ENCODE measurements at regions not wholly inside any gene's neighbourhood (a gene's known extent, or its start where the extent isn't known, plus 50 kb on each side); places are given as distances from the start of the nearest gene placed in this dataset.

- H3K27ac ChIP-seq = no peak overlapping the region
- 84 to 85% methylated on average over 5 of the region's 5 CpGs for WGBS, 2 donors
- no peak for DNase-seq
Observed at GRCh38 chr14:82449926-82450468, 916.3 kb upstream of the SEL1L start.

GRCh38 chr14:82451675-82452074 is 918.0 kb upstream of the SEL1L start:
- no peak for TF ChIP-seq CTCF (IDR thresholded peaks at IDR 0.05)
- no peak for ATAC-seq
- no peaks in the 10 kb centered on the region for H3K27me3 ChIP-seq
- DNase-seq = no peak
- intact Hi-C loops (cut with DNase I) = no loop called here
- H3K4me1 ChIP-seq = no peaks in the 10 kb centered on the region
- no peak overlapping the region for H3K4me3 ChIP-seq
- H3K9me3 ChIP-seq = no peaks in the 10 kb centered on the region
- no peaks in the 10 kb centered on the region for H3K36me3 ChIP-seq
- no peak for FAIRE-seq
- H3K27ac ChIP-seq = no peak overlapping the region

More at GRCh38 chr14:82449926-82450468, 916.3 kb upstream of the SEL1L start:
- H3K9me3 ChIP-seq = no peaks in the 10 kb centered on the region
- no peaks in the 10 kb centered on the region for H3K4me1 ChIP-seq
- ATAC-seq = no peak
- no peaks in the 10 kb centered on the region for H3K36me3 ChIP-seq
- H3K4me3 ChIP-seq = no peak overlapping the region
- H3K27me3 ChIP-seq = no peaks in the 10 kb centered on the region
- no peak for TF ChIP-seq CTCF (IDR thresholded peaks at IDR 0.05)
- FAIRE-seq = no peak
- intact Hi-C loops (cut with DNase I) = no loop called here

- Histone ChIP-seq H3K36me3 (no peaks in the 10 kb centered on the region), H3K4me3 (no peak overlapping the region), H3K27me3 (no peaks in the 10 kb centered on the region), H3K27ac (no peak overlapping the region), H3K4me1 (no peaks in the 10 kb centered on the region), H3K9me3 (no peaks in the 10 kb centered on the region)
- no peak for FAIRE-seq
- no peak for DNase-seq
- 81% methylated on average over 6 of the region's 6 CpGs for WGBS, 2 donors
- intact Hi-C loops (cut with DNase I) = no loop called here
- no peak for TF ChIP-seq CTCF (IDR thresholded peaks at IDR 0.05)
- no peak for ATAC-seq
Observed at GRCh38 chr14:82482345-82482744, 948.7 kb upstream of the SEL1L start.

GRCh38 chr14:82488473-82488872 is 954.8 kb upstream of the SEL1L start:
- no peak for FAIRE-seq
- intact Hi-C loops (cut with DNase I) = no loop called here
- H3K36me3 ChIP-seq = no peaks in the 10 kb centered on the region
- H3K27me3 ChIP-seq = no peaks in the 10 kb centered on the region
- peak; percentile 93 to 99 (median 98) for ATAC-seq
- 33 to 42% methylated on average over 2 of the region's 2 CpGs for WGBS, 2 donors
- H3K27ac ChIP-seq = no peak overlapping the region
- peaks cover 0 to 6% (median 4%) of the 10 kb centered on the region in 3 donors for H3K4me1 ChIP-seq
- peak in 4 of 6 donors; percentile 33 to 74 (median 52) for DNase-seq
- no peak for TF ChIP-seq CTCF (IDR thresholded peaks at IDR 0.05)
- H3K4me3 ChIP-seq = no peak overlapping the region
- H3K9me3 ChIP-seq = no peaks in the 10 kb centered on the region

GRCh38 chr14:82490397-82490796 is 956.7 kb upstream of the SEL1L start:
- DNase-seq (no peak), FAIRE-seq (no peak), ATAC-seq (no peak)
- no peak overlapping the region for H3K4me3 ChIP-seq
- no peaks in the 10 kb centered on the region for H3K27me3 ChIP-seq
- peaks cover 0 to 12% (median 6%) of the 10 kb centered on the region in 3 donors for H3K4me1 ChIP-seq
- no peaks in the 10 kb centered on the region for H3K36me3 ChIP-seq
- TF ChIP-seq CTCF (IDR thresholded peaks at IDR 0.05) = no peak
- intact Hi-C loops (cut with DNase I) = no loop called here
- no peak overlapping the region for H3K27ac ChIP-seq
- WGBS, 2 donors = 93% methylated on average over 1 of the region's 1 CpG
- H3K9me3 ChIP-seq = no peaks in the 10 kb centered on the region
